PC-9 (cell line): ENCODE measurements at regions not wholly inside any gene's neighbourhood (a gene's known extent, or its start where the extent isn't known, plus 50 kb on each side); places are given as distances from the start of the nearest gene placed in this dataset.

Experiments used
- BruUV-seq: library from RNA; stranded (reverse); fragments of 400-500 nt; replicated peaks from 2 replicates; lab custom pipeline; 2021; lab: Mats Ljungman, UMichigan
- CTCF ChIA-PET: fragments of 300-600 bp; sonication (Branson Sonifier 250); formaldehyde crosslinking; loops from one replicate; lab custom pipeline; 2022; ENCODE audit warnings: antibody characterized with exemption; lab: Charles Lee
- POLR2A ChIA-PET: fragments of 300-600 bp; sonication (Branson Sonifier 250); formaldehyde crosslinking; loops from one replicate; lab custom pipeline; 2022; ENCODE audit warnings: antibody characterized with exemption; ENCODE audit not compliant: unreplicated experiment; lab: Charles Lee
- DNase-seq, 2 experiments: peaks; one replicate each; pipeline versions ENCODE4 v3.0.0 to v3.0.0-alpha.2; 2015 to 2022; ENCODE audit warnings: mixed read lengths in 1 of 2
- H2AFZ ChIP-seq: fragments of 200-600 bp; sonication (generic); 2 replicates; pipeline ENCODE4 v1.8.1; 2017; ENCODE audit warnings: antibody characterized with exemption
- H3F3A ChIP-seq: fragments of 200-600 bp; sonication (generic); 2 replicates; pipeline ENCODE4 v1.8.1; 2017; ENCODE audit warnings: antibody characterized with exemption, mild to moderate bottlenecking, low read depth; ENCODE audit not compliant: insufficient read depth
- H3K27ac ChIP-seq: fragments of 200-600 bp; sonication (generic); 2 replicates; pipeline ENCODE4 v1.6.1; 2016; ENCODE audit warnings: mixed run types
- H3K27me3 ChIP-seq: fragments of 200-600 bp; sonication (generic); 2 replicates; pipeline ENCODE4 v1.6.1; 2016; ENCODE audit warnings: low read depth, mixed run types; ENCODE audit not compliant: insufficient read depth
- H3K36me3 ChIP-seq: fragments of 200-600 bp; sonication (generic); 2 replicates; pipeline ENCODE4 v1.6.1; 2016; ENCODE audit warnings: low read depth, mixed run types
- H3K4me1 ChIP-seq: fragments of 200-600 bp; sonication (generic); replicated peaks from 2 replicates; pipeline ENCODE4 v1.6.1; 2016; ENCODE audit warnings: mixed run types; ENCODE audit not compliant: insufficient read depth
- H3K4me2 ChIP-seq: fragments of 200-600 bp; sonication (generic); 2 replicates; pipeline ENCODE4 v1.6.1; 2017; ENCODE audit warnings: mixed run types
- H3K4me3 ChIP-seq: fragments of 200-600 bp; sonication (generic); 2 replicates; pipeline ENCODE4 v1.6.1; 2016; ENCODE audit warnings: mixed run types
- H3K79me2 ChIP-seq: fragments of 200-600 bp; sonication (generic); 2 replicates; pipeline ENCODE4 v1.6.1; 2017; ENCODE audit warnings: low read depth, mixed run types
- H3K9me2 ChIP-seq: fragments of 200-600 bp; sonication (generic); 2 replicates; pipeline ENCODE4 v1.8.1; 2017; ENCODE audit warnings: mild to moderate bottlenecking; ENCODE audit not compliant: insufficient read depth
- H3K9me3 ChIP-seq: fragments of 200-600 bp; sonication (generic); 2 replicates; pipeline ENCODE4 v1.8.1; 2016; ENCODE audit warnings: low read depth; ENCODE audit not compliant: insufficient read depth
- H4K20me1 ChIP-seq: fragments of 200-600 bp; sonication (generic); 2 replicates; pipeline ENCODE4 v1.8.1; 2017; ENCODE audit not compliant: insufficient read depth
- CTCF ChIP-seq: fragments of 200-600 bp; sonication (generic); conservative IDR thresholded peaks from 2 replicates; pipeline ENCODE4 v1.6.1; 2017; ENCODE audit warnings: mixed run types, antibody characterized with exemption, mild to moderate bottlenecking, moderate library complexity
- EZH2 ChIP-seq: fragments of 200-600 bp; sonication (generic); IDR thresholded peaks from 2 replicates; pipeline ENCODE4 v1.8.0; 2017; ENCODE audit warnings: antibody characterized with exemption, low read depth
- intact Hi-C: fragments of 100-400 bp; cut with micrococcal nuclease; formaldehyde crosslinking; loops from one replicate; pipeline ENCODE4 v1.10.0; 2022; ENCODE audit not compliant: unreplicated experiment

- no peak overlapping the region for H3K4me3 ChIP-seq
- H3K79me2 ChIP-seq = no peaks in the 10 kb centered on the region
- no peak for DNase-seq
- H3K27me3 ChIP-seq = peaks cover 69% of the 10 kb centered on the region
- BruUV-seq = no TSS peak
- no peaks in the 10 kb centered on the region for H4K20me1 ChIP-seq
- TF ChIP-seq CTCF = no peak
- no peak for TF ChIP-seq EZH2
- H3K4me1 ChIP-seq = no peaks in the 10 kb centered on the region
- H3K27ac ChIP-seq = no peak overlapping the region
- no peaks in the 10 kb centered on the region for H3F3A ChIP-seq
- H3K4me2 ChIP-seq = no peak overlapping the region
- POLR2A ChIA-PET = no interaction called here
- CTCF ChIA-PET = no interaction called here
- no peaks in the 10 kb centered on the region for H3K9me3 ChIP-seq
- no peak overlapping the region for H2AFZ ChIP-seq
- intact Hi-C loops = no loop called here
- no peaks in the 10 kb centered on the region for H3K36me3 ChIP-seq
- no peaks in the 10 kb centered on the region for H3K9me2 ChIP-seq
Measured at GRCh38 chr10:131767716-131768115, 133.1 kb upstream of the PPP2R2D start.

GRCh38 chr10:131769571-131770410 lies 131.0 kb upstream of the PPP2R2D start:
- TF ChIP-seq CTCF (no peak), EZH2 (no peak)
- BruUV-seq = no TSS peak
- Histone ChIP-seq H3K4me3 (no peak overlapping the region), H3K27me3 (peaks cover 69% of the 10 kb centered on the region), H4K20me1 (no peaks in the 10 kb centered on the region), H3K4me1 (no peaks in the 10 kb centered on the region), H3K79me2 (no peaks in the 10 kb centered on the region), H3K27ac (no peak overlapping the region), H3K9me2 (no peaks in the 10 kb centered on the region), H3K9me3 (no peaks in the 10 kb centered on the region), H3K36me3 (no peaks in the 10 kb centered on the region), H2AFZ (no peak overlapping the region), H3K4me2 (no peak overlapping the region), H3F3A (no peaks in the 10 kb centered on the region)
- ChIA-PET POLR2A (no interaction called here), CTCF (no interaction called here)
- intact Hi-C loops = no loop called here
- DNase-seq = no peak

- TF ChIP-seq EZH2 (no peak), CTCF (no peak)
- CTCF ChIA-PET = no interaction called here
- no peak overlapping the region for H2AFZ ChIP-seq
- DNase-seq = no peak
- H3K9me3 ChIP-seq = no peaks in the 10 kb centered on the region
- H3K9me2 ChIP-seq = no peaks in the 10 kb centered on the region
- no TSS peak for BruUV-seq
- H3K27ac ChIP-seq = no peak overlapping the region
- intact Hi-C loops = no loop called here
- H3K36me3 ChIP-seq = no peaks in the 10 kb centered on the region
- no peaks in the 10 kb centered on the region for H3F3A ChIP-seq
- H3K27me3 ChIP-seq = peaks cover 77% of the 10 kb centered on the region
- no peaks in the 10 kb centered on the region for H3K79me2 ChIP-seq
- no peaks in the 10 kb centered on the region for H4K20me1 ChIP-seq
- no peaks in the 10 kb centered on the region for H3K4me1 ChIP-seq
- H3K4me3 ChIP-seq = no peak overlapping the region
- POLR2A ChIA-PET = no interaction called here
- H3K4me2 ChIP-seq = no peak overlapping the region
Measured at GRCh38 chr10:131770946-131771633, 129.7 kb upstream of the PPP2R2D start.
